ENCODE measurements at regions not wholly inside any gene's neighbourhood (a gene's known extent, or its start where the extent isn't known, plus 50 kb on each side); places are given as distances from the start of the nearest gene placed in this dataset.

- TF ChIP-seq CTCF (IDR thresholded peaks at IDR 0.05; ENCODE audit: low read depth, low read length, poor library complexity, severe bottlenecking) (no peak), EZH2phosphoT487 (IDR thresholded peaks at IDR 0.05; ENCODE audit: borderline replicate concordance, low read length) (no peak)
Observed at GRCh38 chr4:103499094-103499493, 220.7 kb downstream of the TACR3 start.

All from DOHH2 (cell line).